MV-4-11 (cell line): ENCODE measurements at regions not wholly inside any gene's neighbourhood (a gene's known extent, or its start where the extent isn't known, plus 50 kb on each side); places are given as distances from the start of the nearest gene placed in this dataset.
"Not testable (repeated sequence)": the region's sequence is repeated elsewhere in the genome, so short reads cannot be mapped to it uniquely, and the experiment has no call there.

ENCODE experiments used
- DNase-seq: peaks from one replicate; lab custom pipeline; 2025; lab: John Stamatoyannopoulos, UW

DNA sequence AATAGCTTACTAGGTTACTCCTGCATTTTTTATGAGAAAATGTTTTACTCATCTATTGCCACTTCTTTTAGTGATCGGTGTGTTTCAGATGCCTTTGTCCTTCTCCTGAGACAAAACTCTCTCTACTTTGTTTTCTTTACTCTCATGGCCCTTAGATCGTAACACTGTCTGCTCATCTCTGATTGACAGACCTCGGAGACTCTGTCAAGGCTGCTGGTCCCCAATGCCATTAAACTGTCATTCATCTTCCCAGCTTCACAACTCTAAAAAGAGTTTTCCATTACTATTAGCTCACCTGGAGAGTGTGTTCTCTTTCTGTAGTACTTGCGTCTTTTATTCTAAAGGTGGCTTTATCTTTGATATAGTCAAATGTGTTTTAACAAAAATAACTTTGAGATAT, 765.2 kb downstream of the SLITRK1 start:
- DNase-seq, result no peak

- not testable (repeated sequence) for DNase-seq
These were observed 780.6 kb downstream of the SLITRK1 start for GRCh38 chr13:83101574-83102247.

GRCh38 chr13:83100237-83100636, 782.0 kb downstream of the SLITRK1 start:
- DNase-seq, result no peak

DNA sequence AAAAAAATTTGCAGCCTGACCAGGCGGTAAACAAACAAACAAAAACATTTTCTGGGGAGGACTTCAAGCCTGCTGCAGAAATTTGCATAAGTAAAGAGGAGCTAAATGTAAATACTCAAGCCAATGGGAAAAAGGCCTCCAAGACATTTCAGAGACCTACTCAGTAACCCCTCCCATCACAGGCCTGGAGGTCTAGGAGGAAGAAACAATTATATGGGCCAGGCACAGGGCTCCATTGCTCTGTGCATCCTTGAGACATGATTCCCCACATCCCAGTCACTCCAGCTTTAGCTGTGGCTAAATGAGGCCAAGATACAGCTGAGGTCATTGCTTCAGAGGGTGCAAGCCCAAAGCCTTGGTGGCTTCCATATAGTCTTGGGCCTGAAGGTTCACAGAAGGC, 793.4 kb downstream of the SLITRK1 start:
- no peak for DNase-seq

GRCh38 chr13:83086948-83087347, 795.3 kb downstream of the SLITRK1 start:
- no peak for DNase-seq

DNA sequence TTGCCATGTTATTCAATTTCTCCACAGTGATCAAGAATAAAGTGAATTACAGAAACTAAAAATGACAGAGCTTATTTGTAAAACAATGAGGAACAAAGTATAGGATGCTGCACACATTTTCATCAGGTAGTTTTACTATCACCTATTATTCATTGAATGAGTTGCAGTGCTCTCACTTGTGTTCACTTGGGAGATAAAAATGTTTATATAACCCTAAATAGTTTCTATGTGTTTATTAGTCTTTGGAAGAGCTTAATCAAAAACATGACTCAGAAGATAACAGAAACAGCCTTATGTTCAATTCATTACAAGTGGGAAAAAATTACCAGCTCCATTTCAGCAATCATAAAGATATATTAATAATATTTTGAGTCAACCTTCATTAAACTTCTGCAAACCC, 796.2 kb downstream of the SLITRK1 start:
- DNase-seq, result no peak

DNA sequence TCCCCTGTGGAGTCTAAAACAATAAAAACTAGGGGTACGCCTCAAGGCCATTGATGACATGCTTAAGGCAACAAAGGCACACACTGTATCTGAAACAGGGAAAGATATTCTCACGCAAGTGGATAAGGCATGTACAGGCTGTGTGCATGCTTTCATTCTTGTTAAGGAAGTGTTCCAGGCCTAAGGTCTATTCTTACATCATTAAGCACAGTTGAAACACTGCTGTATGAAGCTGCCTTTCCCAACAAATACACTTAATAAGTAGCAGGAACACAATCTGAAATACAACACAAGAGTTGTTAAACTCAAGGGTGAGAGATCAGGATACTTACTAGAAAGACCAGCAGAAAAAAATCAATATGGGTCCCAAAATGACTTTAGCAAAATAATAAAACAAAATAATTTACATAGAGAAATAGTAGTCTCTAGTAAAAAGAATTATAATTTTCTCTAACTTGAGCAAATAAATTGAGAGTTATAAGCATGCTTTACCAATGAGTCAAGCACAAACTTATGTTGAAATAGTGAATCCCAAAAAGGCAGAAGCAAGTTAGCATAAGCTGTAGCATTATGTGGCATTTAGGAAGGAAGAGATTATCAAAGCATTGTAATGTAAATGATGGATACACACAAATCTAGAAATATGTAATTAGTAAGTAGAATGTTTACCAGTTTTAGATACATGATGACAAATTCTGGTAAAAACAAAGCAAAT, 796.9 kb downstream of the SLITRK1 start:
- DNase-seq, result no peak

DNA sequence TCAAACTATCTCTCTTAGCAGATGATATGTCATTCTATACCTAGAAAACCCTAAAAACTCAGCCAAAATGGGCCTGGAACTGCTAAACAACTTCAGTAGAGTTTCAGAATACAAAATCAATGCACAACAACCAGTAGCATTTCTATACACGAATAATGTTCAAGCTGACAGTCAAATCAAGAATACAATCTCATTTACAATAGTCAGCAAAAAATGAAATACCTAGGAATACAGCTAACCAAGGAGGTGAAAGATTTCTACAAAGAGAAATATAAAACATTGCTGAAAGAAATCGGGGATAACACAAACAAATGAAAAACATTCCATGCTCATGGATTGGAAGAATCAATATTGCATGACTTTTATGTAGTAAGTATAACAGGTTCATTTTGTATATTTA, 804.8 kb downstream of the SLITRK1 start:
- no peak for DNase-seq

- not testable (repeated sequence) for DNase-seq
These were observed 808.3 kb downstream of the SLITRK1 start for GRCh38 chr13:83073930-83074329.

- no peak for DNase-seq
These were observed 817.2 kb downstream of the SLITRK1 start for GRCh38 chr13:83065108-83065507.

DNA sequence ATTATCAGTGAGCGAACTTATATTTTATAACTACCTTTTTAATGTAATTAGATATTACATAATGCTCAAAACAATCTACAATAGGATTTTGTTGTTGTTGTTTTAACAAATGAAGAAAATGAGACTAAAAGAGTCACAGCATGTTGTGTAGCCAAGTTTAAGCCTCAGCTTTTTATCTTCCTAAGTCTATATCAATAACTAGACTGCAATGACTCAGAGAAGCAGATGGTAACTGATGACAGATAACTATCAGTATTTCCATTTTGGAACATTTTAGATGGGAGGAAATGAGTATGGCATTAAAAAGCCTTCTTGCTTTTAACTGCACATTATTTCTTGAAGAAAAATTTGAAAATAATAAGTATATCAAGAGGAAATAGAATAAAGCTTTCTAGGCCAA, 825.2 kb downstream of the SLITRK1 start:
- DNase-seq, result no peak

- DNase-seq, result no peak
These were observed 826.0 kb downstream of the SLITRK1 start for GRCh38 chr13:83056269-83056668.

DNA sequence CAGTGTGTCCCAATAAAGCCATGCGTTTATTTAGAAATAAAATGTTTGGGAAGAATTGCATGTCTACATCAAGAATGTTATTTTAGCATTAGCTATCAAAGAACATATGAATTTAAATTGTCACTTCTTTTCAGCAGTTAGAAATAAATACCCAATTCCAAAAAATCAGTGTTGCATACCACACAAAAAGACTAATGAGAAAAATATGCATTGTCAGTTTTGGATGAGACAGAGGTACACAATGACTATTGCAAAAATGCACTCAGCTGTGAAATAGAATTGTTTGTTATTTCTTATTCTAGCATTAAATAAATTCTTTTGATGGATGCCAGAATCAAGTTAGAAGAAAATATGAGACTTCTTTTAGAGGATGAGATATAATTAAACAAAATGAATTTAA, 833.9 kb downstream of the SLITRK1 start:
- no peak for DNase-seq

GRCh38 chr13:83024955-83025594, 857.2 kb downstream of the SLITRK1 start:
- DNase-seq, result no peak

- DNase-seq, result no peak
These were observed 858.0 kb downstream of the SLITRK1 start for GRCh38 chr13:83024232-83024631.

- no peak for DNase-seq
These were observed 862.3 kb downstream of the SLITRK1 start for GRCh38 chr13:83019986-83020385.

- no peak for DNase-seq
These were observed 872.3 kb downstream of the SLITRK1 start for GRCh38 chr13:83009987-83010386.

- DNase-seq, result no peak
These were observed 873.9 kb downstream of the SLITRK1 start for GRCh38 chr13:83008212-83008929.

- DNase-seq, result peak; percentile 48
These were observed 875.0 kb downstream of the SLITRK1 start for GRCh38 chr13:83007226-83007625.

- no peak for DNase-seq
These were observed 879.1 kb downstream of the SLITRK1 start for GRCh38 chr13:83003185-83003584.

GRCh38 chr13:82993417-82993816, 888.9 kb downstream of the SLITRK1 start:
- no peak for DNase-seq

- no peak for DNase-seq
These were observed 905.8 kb downstream of the SLITRK1 start for GRCh38 chr13:82976499-82976898.
